H1 (cell line): ENCODE measurements at regions not wholly inside any gene's neighbourhood (a gene's known extent, or its start where the extent isn't known, plus 50 kb on each side); places are given as distances from the start of the nearest gene placed in this dataset.

Source experiments
- BRCA1 ChIP-seq: IDR thresholded peaks from 2 replicates; pipeline ENCODE4 v1.6.1; 2012; ENCODE audit warnings: low read depth, low read length, improper control_type of control experiment
- CHD2 ChIP-seq: IDR thresholded peaks from 2 replicates; pipeline ENCODE4 v1.6.1; 2012; ENCODE audit warnings: low read length, improper control_type of control experiment
- CREB1 ChIP-seq: IDR thresholded peaks from 2 replicates; pipeline ENCODE4 v1.6.1; 2012; ENCODE audit warnings: inconsistent platforms
- EP300 ChIP-seq, 2 experiments: IDR thresholded peaks; 1 replicate in 1 of 2; 2 replicates in 1 of 2; pipeline ENCODE4 v1.6.1; 2011 to 2012; ENCODE audit warnings: low read depth in 2 of 2, low read length in 2 of 2, mild to moderate bottlenecking in 2 of 2, borderline replicate concordance in 1 of 2, inconsistent platforms in 1 of 2, moderate library complexity in 1 of 2
- EZH2 ChIP-seq: fragments of 200-600 bp; sonication (generic); IDR thresholded peaks from 2 replicates; pipeline ENCODE4 v1.7.1; 2012; ENCODE audit warnings: low read depth, mild to moderate bottlenecking, moderate library complexity, low read length, inconsistent platforms; ENCODE audit not compliant: severe bottlenecking
- POLR2A ChIP-seq, 2 experiments: IDR thresholded peaks; 1 replicate in 1 of 2; 2 replicates in 1 of 2; pipeline ENCODE4 v1.6.1; 2011; ENCODE audit warnings: low read depth in 2 of 2, low read length in 2 of 2, mild to moderate bottlenecking in 2 of 2; ENCODE audit errors: control extremely low read depth in 1 of 2
- POLR2AphosphoS5 ChIP-seq: IDR thresholded peaks from 2 replicates; pipeline ENCODE4 v1.6.1; 2011; ENCODE audit warnings: low read depth, low read length
- RAD21 ChIP-seq, 2 experiments: IDR thresholded peaks in 1 of 2; conservative IDR thresholded peaks in 1 of 2; 2 replicates each; pipeline ENCODE4 v1.6.1; 2011; ENCODE audit warnings: low read depth in 2 of 2, low read length in 2 of 2, improper control_type of control experiment in 1 of 2, inconsistent platforms in 1 of 2, mild to moderate bottlenecking in 1 of 2, moderate library complexity in 1 of 2
- SAP30 ChIP-seq: fragments of 300-600 bp; sonication (generic); IDR thresholded peaks from 2 replicates; pipeline ENCODE4 v1.7.1; 2012; ENCODE audit warnings: low read length, moderate library complexity, mild to moderate bottlenecking, inconsistent platforms; ENCODE audit not compliant: insufficient read depth, insufficient replicate concordance
- TAF7 ChIP-seq: optimal IDR thresholded peaks from 2 replicates; pipeline ENCODE3; 2011; ENCODE audit warnings: low read depth, mild to moderate bottlenecking, inconsistent platforms, low read length, moderate library complexity, borderline replicate concordance
- TEAD4 ChIP-seq: IDR thresholded peaks from 2 replicates; pipeline ENCODE4 v1.6.1; 2012; ENCODE audit warnings: low read depth, low read length, inconsistent platforms, mixed read lengths
- YY1 ChIP-seq: IDR thresholded peaks from 2 replicates; pipeline ENCODE4 v1.6.1; 2011; ENCODE audit warnings: low read depth, mild to moderate bottlenecking, low read length
- TF ChIP-seq, protein P1 (sequence below), 3 experiments: IDR thresholded peaks; 1 replicate in 2 of 3; 2 replicates in 1 of 3; pipeline versions ENCODE4 v1.5.1 to v1.6.1; 2011; ENCODE audit warnings: low read length in 3 of 3, mild to moderate bottlenecking in 3 of 3, inconsistent platforms in 2 of 3, low read depth in 1 of 3, moderate library complexity in 1 of 3; ENCODE audit not compliant: insufficient read depth in 1 of 3; ENCODE audit errors: control extremely low read depth in 1 of 3

DNA sequence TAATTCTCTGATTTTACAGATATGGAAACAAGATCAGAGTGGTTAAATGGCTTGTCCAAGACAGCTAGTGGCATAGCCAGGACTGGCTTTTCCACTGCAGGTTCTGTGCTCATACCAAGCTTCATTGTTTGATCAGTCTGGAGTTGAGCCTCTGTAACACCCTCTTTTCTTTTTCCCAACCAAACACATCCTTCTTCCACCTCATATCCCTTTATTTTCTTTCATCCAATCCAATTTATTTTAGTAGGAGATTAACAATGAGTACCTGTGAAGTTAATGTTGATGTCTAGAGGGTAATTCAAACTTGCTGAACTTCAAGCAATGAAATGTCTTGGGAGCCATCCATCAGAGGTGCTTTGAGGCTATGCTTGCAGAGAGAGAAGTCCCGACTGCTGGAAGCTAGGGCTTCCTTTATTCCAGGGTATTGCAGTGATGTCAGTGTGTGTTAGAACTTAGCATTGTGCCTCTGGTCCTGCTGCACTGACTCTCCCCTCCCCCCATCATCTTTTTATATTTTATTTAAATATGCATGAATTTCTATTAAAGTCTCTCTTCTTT is 452.1 kb upstream of the PDE3A start:
- no peak for TF ChIP-seq CREB1
- no peak for TF ChIP-seq YY1
- TF ChIP-seq RAD21 (IDR thresholded peaks at IDR 0.05 in 1 of 2, conservative IDR thresholded peaks at IDR 0.05 in 1 of 2; ENCODE audit: low read depth in 2 of 2, low read length in 2 of 2): no peak
- no peak for TF ChIP-seq POLR2AphosphoS5
- no peak for TF ChIP-seq POLR2A (IDR thresholded peaks at IDR 0.05; ENCODE audit: control extremely low read depth in 1 of 2, low read depth in 2 of 2, low read length in 2 of 2)
- TF ChIP-seq EZH2: no peak
- no peak for TF ChIP-seq SAP30
- TF ChIP-seq BRCA1: no peak
- TF ChIP-seq, protein P1, sequence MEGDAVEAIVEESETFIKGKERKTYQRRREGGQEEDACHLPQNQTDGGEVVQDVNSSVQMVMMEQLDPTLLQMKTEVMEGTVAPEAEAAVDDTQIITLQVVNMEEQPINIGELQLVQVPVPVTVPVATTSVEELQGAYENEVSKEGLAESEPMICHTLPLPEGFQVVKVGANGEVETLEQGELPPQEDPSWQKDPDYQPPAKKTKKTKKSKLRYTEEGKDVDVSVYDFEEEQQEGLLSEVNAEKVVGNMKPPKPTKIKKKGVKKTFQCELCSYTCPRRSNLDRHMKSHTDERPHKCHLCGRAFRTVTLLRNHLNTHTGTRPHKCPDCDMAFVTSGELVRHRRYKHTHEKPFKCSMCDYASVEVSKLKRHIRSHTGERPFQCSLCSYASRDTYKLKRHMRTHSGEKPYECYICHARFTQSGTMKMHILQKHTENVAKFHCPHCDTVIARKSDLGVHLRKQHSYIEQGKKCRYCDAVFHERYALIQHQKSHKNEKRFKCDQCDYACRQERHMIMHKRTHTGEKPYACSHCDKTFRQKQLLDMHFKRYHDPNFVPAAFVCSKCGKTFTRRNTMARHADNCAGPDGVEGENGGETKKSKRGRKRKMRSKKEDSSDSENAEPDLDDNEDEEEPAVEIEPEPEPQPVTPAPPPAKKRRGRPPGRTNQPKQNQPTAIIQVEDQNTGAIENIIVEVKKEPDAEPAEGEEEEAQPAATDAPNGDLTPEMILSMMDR (IDR thresholded peaks at IDR 0.05; ENCODE audit: control extremely low read depth in 1 of 3, insufficient read depth in 1 of 3, low read depth in 1 of 3, low read length in 3 of 3): no peak
- no peak for TF ChIP-seq TEAD4
- TF ChIP-seq EP300 (IDR thresholded peaks at IDR 0.05; ENCODE audit: borderline replicate concordance in 1 of 2, low read depth in 2 of 2, low read length in 2 of 2): no peak
- no peak for TF ChIP-seq TAF7
- no peak for TF ChIP-seq CHD2
